ENCODE measurements at regions not wholly inside any gene's neighbourhood (a gene's known extent, or its start where the extent isn't known, plus 50 kb on each side); places are given as distances from the start of the nearest gene placed in this dataset.
"Not testable (repeated sequence)": the region's sequence is repeated elsewhere in the genome, so short reads cannot be mapped to it uniquely, and the experiment has no call there.

GRCh38 chr2:5609201-5609600, 83.0 kb upstream of the SOX11 start:
- DNase-seq (ENCODE audit: low read depth in 3 of 3) = no peak

- DNase-seq (ENCODE audit: low read depth in 3 of 3) = no peak
Measured at GRCh38 chr2:5612666-5613065, 79.5 kb upstream of the SOX11 start.

DNA sequence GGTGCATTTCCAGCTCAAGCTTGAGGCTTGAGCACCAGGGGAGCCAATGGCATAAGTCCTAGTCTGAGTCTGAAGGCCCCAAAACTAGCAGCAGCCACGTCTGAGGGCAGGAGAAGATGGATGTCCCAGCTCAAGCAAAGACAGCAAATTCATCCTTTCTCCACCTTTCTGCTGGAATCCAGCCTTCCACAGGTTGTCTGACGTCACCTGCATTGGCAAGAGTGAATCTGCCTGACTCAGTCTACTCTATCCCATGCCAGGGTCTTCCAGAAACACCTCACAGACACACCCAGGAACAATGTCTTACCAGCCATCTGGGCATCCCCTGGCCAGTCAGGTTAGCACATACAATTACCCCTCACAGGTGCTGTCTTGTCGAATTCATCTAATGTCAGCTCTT, 76.2 kb upstream of the SOX11 start:
- no peak for DNase-seq (ENCODE audit: low read depth in 3 of 3)

GRCh38 chr2:5617358-5617757, 74.8 kb upstream of the SOX11 start:
- DNase-seq (ENCODE audit: low read depth in 3 of 3) = no peak

DNA sequence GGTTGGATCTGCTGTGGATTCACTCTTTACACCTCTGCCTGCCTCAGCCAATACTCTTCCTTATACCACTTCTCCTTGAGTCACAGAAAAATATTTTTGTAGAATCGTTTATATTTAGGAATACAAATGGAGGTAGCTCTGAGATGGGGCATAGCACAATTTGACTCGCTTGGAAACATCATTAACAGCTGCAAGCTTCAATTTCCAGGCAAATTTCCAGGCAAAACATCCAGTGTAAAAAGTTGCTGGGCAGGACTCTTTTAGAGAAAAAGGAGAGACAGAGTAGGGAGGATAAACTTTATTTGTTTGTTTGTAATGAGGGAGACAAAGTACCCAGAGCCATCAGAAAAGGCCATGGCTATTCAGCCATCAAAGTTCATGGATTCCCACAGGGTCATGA, 74.4 kb upstream of the SOX11 start:
- no peak for DNase-seq (ENCODE audit: low read depth in 3 of 3)

DNA sequence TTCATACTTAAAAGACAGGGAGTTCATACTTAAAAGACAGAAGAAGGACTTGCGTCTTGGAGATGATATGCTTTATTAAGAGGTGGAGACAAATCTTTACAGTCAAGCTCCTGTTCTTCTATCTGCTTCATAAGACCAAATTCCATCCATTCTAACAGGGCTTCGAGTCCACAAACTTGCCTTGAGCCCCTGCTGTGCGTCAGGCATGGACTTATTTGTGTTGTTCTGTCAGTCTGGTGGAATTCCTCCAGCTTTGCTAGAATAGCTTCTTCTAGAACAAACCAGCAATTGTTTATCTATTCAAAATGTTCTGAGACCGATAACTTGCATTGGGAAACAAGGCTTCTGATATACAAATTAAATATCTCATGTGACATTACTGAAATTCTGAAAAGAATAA, 73.9 kb upstream of the SOX11 start:
- DNase-seq (ENCODE audit: low read depth in 3 of 3) = no peak

GRCh38 chr2:5625556-5626065, 66.6 kb upstream of the SOX11 start:
- DNase-seq (ENCODE audit: low read depth in 3 of 3) = not testable (repeated sequence)

DNA sequence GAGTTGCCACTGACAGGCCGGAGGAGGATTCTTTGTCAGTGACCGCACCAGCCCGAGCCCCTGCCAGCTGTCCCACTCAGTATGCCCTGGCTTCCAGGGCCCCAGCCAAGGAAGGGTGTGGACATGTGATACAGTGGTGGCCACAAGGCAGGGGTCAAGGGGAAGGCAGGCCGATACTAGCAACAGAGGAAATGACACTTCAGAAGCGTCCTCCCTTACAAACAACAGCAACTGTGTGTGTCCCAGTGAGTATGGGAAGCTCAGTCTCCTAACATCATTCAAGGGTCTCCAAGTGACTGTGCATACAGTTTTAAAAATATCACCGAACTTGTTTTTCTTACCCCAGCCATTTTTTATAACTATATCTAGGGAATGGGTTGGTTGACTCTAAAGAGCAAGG, 63.7 kb upstream of the SOX11 start:
- DNase-seq (ENCODE audit: low read depth in 3 of 3) = not testable (repeated sequence)

DNA sequence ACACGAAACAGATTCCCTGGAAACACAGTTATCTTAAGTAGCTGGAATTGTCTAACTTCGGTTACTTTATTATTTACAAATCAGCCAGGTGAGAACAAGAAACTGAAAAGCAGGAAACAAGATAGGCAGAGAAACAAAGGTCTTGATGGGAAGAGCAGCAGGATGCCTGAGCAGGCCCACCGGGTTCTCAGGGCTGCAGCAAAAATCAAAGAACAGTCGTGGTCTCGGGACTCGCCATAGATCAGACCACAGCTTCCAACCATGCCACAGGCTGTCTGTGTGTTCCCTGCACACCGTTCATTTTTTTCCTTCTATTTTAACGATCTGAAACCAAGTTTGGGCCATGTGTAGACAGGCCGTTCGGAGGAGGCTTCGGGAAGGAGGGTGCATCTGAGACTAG, 62.7 kb upstream of the SOX11 start:
- not testable (repeated sequence) for DNase-seq (ENCODE audit: low read depth in 3 of 3)

DNA sequence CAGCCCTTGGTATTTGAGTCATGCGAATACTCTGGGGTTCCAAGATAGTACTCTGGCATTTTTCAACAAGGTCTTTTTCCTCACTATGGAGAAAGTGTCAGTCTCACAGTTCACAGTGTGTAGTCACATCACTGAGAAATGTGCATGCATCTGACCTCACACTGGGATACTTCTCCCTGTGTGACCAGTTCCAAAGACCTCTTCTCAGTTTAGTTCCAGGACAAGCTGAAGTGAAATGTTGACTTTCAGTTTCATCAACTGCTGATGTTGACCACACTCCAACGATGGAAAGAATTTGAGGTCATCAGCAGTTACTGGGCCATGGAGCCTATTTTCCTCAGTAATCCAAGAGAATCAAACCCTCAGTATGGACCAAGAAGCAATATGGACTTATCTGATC, 55.1 kb upstream of the SOX11 start:
- not testable (repeated sequence) for DNase-seq (ENCODE audit: low read depth in 3 of 3)
